SK-N-SH treated with all-trans-retinoic acid at 6 μM for 48 hours (cell line): ENCODE measurements at regions not wholly inside any gene's neighbourhood (a gene's known extent, or its start where the extent isn't known, plus 50 kb on each side); places are given as distances from the start of the nearest gene placed in this dataset.
"Not testable (repeated sequence)": the region's sequence is repeated elsewhere in the genome, so short reads cannot be mapped to it uniquely, and the experiment has no call there.

Source experiments
- ATAC-seq: fragments of 200-7000 bp; cut with Tn5 transposase; 3 replicates; pipeline ENCODE4 v1.9.1; 2020; ENCODE audit warnings: mild to moderate bottlenecking, moderate library complexity
- ARNTL ChIP-seq: fragments of 450-650 bp; formaldehyde crosslinking; IDR thresholded peaks from 2 replicates; pipeline ENCODE4 v1.5.0; 2020; ENCODE audit warnings: low read depth, mild to moderate bottlenecking, moderate library complexity, borderline replicate concordance
- BACH2 ChIP-seq: fragments of 250-450 bp; sonication (Bioruptor Pico); IDR thresholded peaks from 2 replicates; pipeline ENCODE4 v1.9.0; 2021; ENCODE audit warnings: mild to moderate bottlenecking, borderline replicate concordance
- CREB5 ChIP-seq: fragments of 250-450 bp; sonication (Bioruptor Pico); IDR thresholded peaks from 2 replicates; pipeline ENCODE4 v1.5.1; 2020; ENCODE audit warnings: low read depth, mild to moderate bottlenecking, moderate library complexity
- CSDC2 ChIP-seq: fragments of 250-450 bp; sonication (Bioruptor Pico); IDR thresholded peaks from 2 replicates; pipeline ENCODE4 v1.5.0; 2020; ENCODE audit warnings: mild to moderate bottlenecking, moderate library complexity
- CSRNP3 ChIP-seq: fragments of 250-450 bp; sonication (Bioruptor Pico); IDR thresholded peaks from 2 replicates; pipeline ENCODE4 v1.5.1; 2021; ENCODE audit warnings: mild to moderate bottlenecking, moderate library complexity
- ESRRG ChIP-seq: fragments of 250-450 bp; sonication (Bioruptor Pico); IDR thresholded peaks from 2 replicates; pipeline ENCODE4 v1.6.1; 2021; ENCODE audit warnings: mild to moderate bottlenecking
- GLIS3 ChIP-seq: fragments of 250-450 bp; sonication (Bioruptor Pico); IDR thresholded peaks from 2 replicates; pipeline ENCODE4 v1.5.0; 2020; ENCODE audit warnings: mild to moderate bottlenecking, moderate library complexity
- ISL1 ChIP-seq: fragments of 250-450 bp; sonication (Bioruptor Pico); IDR thresholded peaks from 2 replicates; pipeline ENCODE4 v2.1.2; 2022; ENCODE audit warnings: mild to moderate bottlenecking, moderate library complexity
- OSR1 ChIP-seq: fragments of 250-450 bp; sonication (Bioruptor Pico); IDR thresholded peaks from 2 replicates; pipeline ENCODE4 v1.8.0; 2022; ENCODE audit warnings: moderate library complexity, mild to moderate bottlenecking, inconsistent platforms
- PATZ1 ChIP-seq: fragments of 250-450 bp; sonication (Bioruptor Pico); IDR thresholded peaks from 2 replicates; pipeline ENCODE4 v1.8.0; 2020; ENCODE audit warnings: mild to moderate bottlenecking, moderate library complexity, borderline replicate concordance
- PPARA ChIP-seq: fragments of 250-450 bp; sonication (Bioruptor Pico); IDR thresholded peaks from 2 replicates; pipeline ENCODE4 v1.5.0; 2020; ENCODE audit warnings: mild to moderate bottlenecking, borderline replicate concordance
- RARB ChIP-seq: fragments of 250-450 bp; sonication (Bioruptor Pico); IDR thresholded peaks from 2 replicates; pipeline ENCODE4 v1.8.0; 2021; ENCODE audit warnings: mild to moderate bottlenecking, moderate library complexity
- SNAI2 ChIP-seq: fragments of 250-450 bp; sonication (Bioruptor Pico); IDR thresholded peaks from 2 replicates; pipeline ENCODE4 v1.5.0; 2020; ENCODE audit warnings: mild to moderate bottlenecking, moderate library complexity
- TCF4 ChIP-seq: fragments of 250-450 bp; sonication (Bioruptor Pico); IDR thresholded peaks from 2 replicates; pipeline ENCODE4 v1.8.0; 2021; ENCODE audit warnings: mild to moderate bottlenecking, moderate library complexity, borderline replicate concordance
- ZC3H10 ChIP-seq: fragments of 250-450 bp; sonication (Bioruptor Pico); IDR thresholded peaks from 2 replicates; pipeline ENCODE4 v1.5.1; 2021; ENCODE audit warnings: mild to moderate bottlenecking, moderate library complexity
- ZFP3 ChIP-seq: fragments of 250-450 bp; sonication (Bioruptor Pico); IDR thresholded peaks from 2 replicates; pipeline ENCODE4 v1.5.0; 2020; ENCODE audit warnings: mild to moderate bottlenecking, moderate library complexity
- ZFP30 ChIP-seq: fragments of 450-650 bp; formaldehyde crosslinking; IDR thresholded peaks from 2 replicates; pipeline ENCODE4 v1.5.0; 2022; ENCODE audit warnings: mild to moderate bottlenecking, moderate library complexity
- ZNF565 ChIP-seq: fragments of 450-650 bp; formaldehyde crosslinking; conservative IDR thresholded peaks from 2 replicates; pipeline ENCODE4 v1.5.0; 2020; ENCODE audit warnings: low read depth, mild to moderate bottlenecking, moderate library complexity
- ZNF70 ChIP-seq: fragments of 450-650 bp; formaldehyde crosslinking; IDR thresholded peaks from 2 replicates; pipeline ENCODE4 v1.5.0; 2020; ENCODE audit warnings: mild to moderate bottlenecking, moderate library complexity
- ZNF8 ChIP-seq: fragments of 450-650 bp; formaldehyde crosslinking; IDR thresholded peaks from 2 replicates; pipeline ENCODE4 v1.5.0; 2020; ENCODE audit warnings: mild to moderate bottlenecking, moderate library complexity
- TF ChIP-seq, protein P1 (sequence below): fragments of 250-450 bp; sonication (Bioruptor Pico); IDR thresholded peaks from 2 replicates; pipeline ENCODE4 v1.5.0; 2020; ENCODE audit warnings: mild to moderate bottlenecking, moderate library complexity
- TF ChIP-seq, protein P2 (sequence below): fragments of 250-450 bp; sonication (Bioruptor Pico); IDR thresholded peaks from 2 replicates; pipeline ENCODE4 v1.8.0; 2021; ENCODE audit warnings: low read depth, mild to moderate bottlenecking, moderate library complexity, borderline replicate concordance

DNA sequence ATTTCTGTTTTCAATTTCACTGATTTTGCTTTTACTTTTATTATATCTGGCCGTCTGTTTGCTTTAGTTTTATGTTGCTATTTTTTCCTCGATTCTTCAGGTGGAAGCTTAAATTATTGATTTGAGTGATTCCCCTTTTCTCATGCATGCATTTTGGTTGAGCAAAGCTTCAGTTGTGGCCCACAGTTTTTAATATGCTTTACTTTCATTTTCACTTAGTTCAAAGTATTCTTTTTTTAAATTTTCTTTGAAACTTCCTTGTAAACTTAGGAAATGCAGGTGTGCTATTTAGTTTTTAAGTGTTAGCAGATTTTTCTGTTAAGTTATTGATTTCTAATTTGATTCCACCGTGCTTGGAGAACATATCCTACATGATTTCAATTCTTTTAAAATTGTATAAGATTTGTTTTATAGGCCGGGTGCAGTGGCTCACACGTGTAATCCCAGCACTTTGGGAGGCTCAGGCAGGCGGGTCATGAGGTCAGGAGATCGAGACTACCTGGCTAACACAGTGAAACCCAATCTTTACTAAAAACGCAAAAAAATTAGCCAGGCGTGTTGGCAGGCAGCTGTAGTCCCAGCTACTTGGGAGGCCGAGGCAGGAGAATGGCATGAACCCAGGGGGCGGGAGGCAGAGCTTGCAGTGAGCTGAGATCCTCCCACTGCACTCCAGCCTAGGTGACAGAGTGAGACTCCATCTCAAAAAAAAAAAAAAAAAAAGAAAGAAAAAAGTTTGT, 531.2 kb downstream of the KIF2B start:
- no peak for ATAC-seq
- TF ChIP-seq PPARA (CRISPR knock-in tag) = no peak
- no peak for TF ChIP-seq TCF4 (CRISPR knock-in tag)
- TF ChIP-seq, protein P1, sequence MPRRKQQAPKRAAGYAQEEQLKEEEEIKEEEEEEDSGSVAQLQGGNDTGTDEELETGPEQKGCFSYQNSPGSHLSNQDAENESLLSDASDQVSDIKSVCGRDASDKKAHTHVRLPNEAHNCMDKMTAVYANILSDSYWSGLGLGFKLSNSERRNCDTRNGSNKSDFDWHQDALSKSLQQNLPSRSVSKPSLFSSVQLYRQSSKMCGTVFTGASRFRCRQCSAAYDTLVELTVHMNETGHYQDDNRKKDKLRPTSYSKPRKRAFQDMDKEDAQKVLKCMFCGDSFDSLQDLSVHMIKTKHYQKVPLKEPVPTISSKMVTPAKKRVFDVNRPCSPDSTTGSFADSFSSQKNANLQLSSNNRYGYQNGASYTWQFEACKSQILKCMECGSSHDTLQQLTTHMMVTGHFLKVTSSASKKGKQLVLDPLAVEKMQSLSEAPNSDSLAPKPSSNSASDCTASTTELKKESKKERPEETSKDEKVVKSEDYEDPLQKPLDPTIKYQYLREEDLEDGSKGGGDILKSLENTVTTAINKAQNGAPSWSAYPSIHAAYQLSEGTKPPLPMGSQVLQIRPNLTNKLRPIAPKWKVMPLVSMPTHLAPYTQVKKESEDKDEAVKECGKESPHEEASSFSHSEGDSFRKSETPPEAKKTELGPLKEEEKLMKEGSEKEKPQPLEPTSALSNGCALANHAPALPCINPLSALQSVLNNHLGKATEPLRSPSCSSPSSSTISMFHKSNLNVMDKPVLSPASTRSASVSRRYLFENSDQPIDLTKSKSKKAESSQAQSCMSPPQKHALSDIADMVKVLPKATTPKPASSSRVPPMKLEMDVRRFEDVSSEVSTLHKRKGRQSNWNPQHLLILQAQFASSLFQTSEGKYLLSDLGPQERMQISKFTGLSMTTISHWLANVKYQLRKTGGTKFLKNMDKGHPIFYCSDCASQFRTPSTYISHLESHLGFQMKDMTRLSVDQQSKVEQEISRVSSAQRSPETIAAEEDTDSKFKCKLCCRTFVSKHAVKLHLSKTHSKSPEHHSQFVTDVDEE = no peak
- no peak for TF ChIP-seq ARNTL
- no peak for TF ChIP-seq RARB (CRISPR knock-in tag)
- TF ChIP-seq ZNF565 (CRISPR knock-in tag) = no peak
- TF ChIP-seq ZFP3 (CRISPR knock-in tag) = no peak
- TF ChIP-seq ZFP30 = no peak
- TF ChIP-seq ZNF8 (CRISPR knock-in tag) = no peak
- TF ChIP-seq SNAI2 (CRISPR knock-in tag) = no peak
- TF ChIP-seq CSDC2 (CRISPR knock-in tag) = no peak
- TF ChIP-seq ZNF70 (CRISPR knock-in tag) = no peak
- no peak for TF ChIP-seq OSR1 (CRISPR knock-in tag)

GRCh38 chr17:54361073-54361472, 538.3 kb downstream of the KIF2B start:
- not testable (repeated sequence) for ATAC-seq

DNA sequence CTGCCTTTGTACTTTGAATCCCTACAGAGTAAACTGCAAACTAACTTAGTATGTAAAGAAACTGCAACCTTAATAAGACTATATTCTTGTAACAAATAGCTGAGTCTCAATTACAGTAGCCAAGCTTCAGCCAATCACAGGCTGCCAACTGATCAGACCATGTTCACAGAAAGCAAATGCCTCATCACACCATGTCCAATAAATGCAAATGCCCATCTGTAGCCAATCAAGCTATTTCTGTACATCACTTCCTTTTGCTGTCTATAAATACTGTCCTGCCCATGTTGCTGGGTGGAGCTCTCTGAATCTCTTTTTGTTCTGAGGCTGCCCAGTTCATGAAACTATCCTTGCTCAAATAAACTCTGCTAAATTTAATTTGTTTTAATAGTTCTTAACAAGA, 531.7 kb upstream of the TOM1L1 start:
- TF ChIP-seq ZNF8 (CRISPR knock-in tag) (no peak), TCF4 (CRISPR knock-in tag) (no peak), ZNF565 (CRISPR knock-in tag) (no peak), OSR1 (CRISPR knock-in tag) (no peak), ZC3H10 (CRISPR knock-in tag) (no peak), CSRNP3 (CRISPR knock-in tag) (no peak), ZFP3 (CRISPR knock-in tag) (no peak), ARNTL (no peak), PPARA (CRISPR knock-in tag) (no peak), SNAI2 (CRISPR knock-in tag) (no peak), PATZ1 (CRISPR knock-in tag) (no peak), BACH2 (no peak), ISL1 (CRISPR knock-in tag) (no peak), CREB5 (CRISPR knock-in tag) (no peak), GLIS3 (CRISPR knock-in tag) (no peak), ESRRG (no peak)
- TF ChIP-seq, protein P2, sequence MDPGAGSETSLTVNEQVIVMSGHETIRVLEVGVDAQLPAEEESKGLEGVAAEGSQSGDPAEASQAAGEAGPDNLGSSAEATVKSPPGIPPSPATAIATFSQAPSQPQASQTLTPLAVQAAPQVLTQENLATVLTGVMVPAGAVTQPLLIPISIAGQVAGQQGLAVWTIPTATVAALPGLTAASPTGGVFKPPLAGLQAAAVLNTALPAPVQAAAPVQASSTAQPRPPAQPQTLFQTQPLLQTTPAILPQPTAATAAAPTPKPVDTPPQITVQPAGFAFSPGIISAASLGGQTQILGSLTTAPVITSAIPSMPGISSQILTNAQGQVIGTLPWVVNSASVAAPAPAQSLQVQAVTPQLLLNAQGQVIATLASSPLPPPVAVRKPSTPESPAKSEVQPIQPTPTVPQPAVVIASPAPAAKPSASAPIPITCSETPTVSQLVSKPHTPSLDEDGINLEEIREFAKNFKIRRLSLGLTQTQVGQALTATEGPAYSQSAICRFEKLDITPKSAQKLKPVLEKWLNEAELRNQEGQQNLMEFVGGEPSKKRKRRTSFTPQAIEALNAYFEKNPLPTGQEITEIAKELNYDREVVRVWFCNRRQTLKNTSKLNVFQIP (CRISPR knock-in tag) = no peak
- TF ChIP-seq, protein P1 = no peak
- TF ChIP-seq, all 23 proteins: peak for 0
- ATAC-seq = no peak
